BJ (cell line): ENCODE measurements at regions not wholly inside any gene's neighbourhood (a gene's known extent, or its start where the extent isn't known, plus 50 kb on each side); places are given as distances from the start of the nearest gene placed in this dataset.

Experiments used
- CTCF ChIA-PET: fragments of 350-600 bp; formaldehyde crosslinking; extraction: SDS; loops from one replicate; lab custom pipeline; 2021; ENCODE audit warnings: antibody characterized with exemption, inconsistent platforms; lab: Yijun Ruan, JAX
- POLR2A ChIA-PET: fragments of 300-600 bp; sonication (Branson Sonifier 250); formaldehyde crosslinking; extraction: SDS; loops from one replicate; lab custom pipeline; 2021; ENCODE audit warnings: antibody characterized with exemption; lab: Charles Lee
- DNase-seq: peaks from one replicate; pipeline ENCODE4 v3.0.0-alpha.2; 2011; ENCODE audit warnings: low read depth
- H3K27me3 ChIP-seq: 2 replicates; pipeline ENCODE4 v1.6.0; 2011; ENCODE audit warnings: low read length; ENCODE audit not compliant: control insufficient read depth, insufficient read depth
- H3K36me3 ChIP-seq: 2 replicates; pipeline ENCODE4 v1.5.1; 2011; ENCODE audit warnings: low read length; ENCODE audit not compliant: control insufficient read depth, insufficient read depth
- H3K4me3 ChIP-seq: 2 replicates; pipeline ENCODE4 v1.5.1; 2011; ENCODE audit warnings: low read depth, mild to moderate bottlenecking, control low read depth, low read length
- CTCF ChIP-seq: IDR thresholded peaks from 2 replicates; pipeline ENCODE4 v1.5.1; 2011; ENCODE audit warnings: low read depth, mild to moderate bottlenecking, control low read depth, inconsistent platforms, low read length, moderate library complexity; ENCODE audit not compliant: insufficient read depth

- ChIA-PET CTCF (no interaction called here), POLR2A (no interaction called here)
Observed at GRCh38 chr15:95325763-95326404, 1004.6 kb upstream of the NR2F2 start.

GRCh38 chr15:95326431-95327182 lies 1003.9 kb upstream of the NR2F2 start:
- peaks cover 4% of the 10 kb centered on the region for H3K27me3 ChIP-seq
- DNase-seq: no peak
- H3K4me3 ChIP-seq: peak overlapping the region; percentile 32
- no peaks in the 10 kb centered on the region for H3K36me3 ChIP-seq
- CTCF ChIA-PET: no interaction called here
- TF ChIP-seq CTCF: no peak
- POLR2A ChIA-PET: no interaction called here

More at GRCh38 chr15:95325763-95326404, 1004.6 kb upstream of the NR2F2 start:
- no peak overlapping the region for H3K4me3 ChIP-seq
- TF ChIP-seq CTCF: no peak
- H3K36me3 ChIP-seq: no peaks in the 10 kb centered on the region
- no peak for DNase-seq
- peaks cover 4% of the 10 kb centered on the region for H3K27me3 ChIP-seq

GRCh38 chr15:95327183-95327525 lies 1003.3 kb upstream of the NR2F2 start:
- Histone ChIP-seq H3K27me3 (peaks cover 4% of the 10 kb centered on the region), H3K36me3 (no peaks in the 10 kb centered on the region), H3K4me3 (peak overlapping the region; percentile 32; the same call in 1 of the 2 replicates)
- no peak for TF ChIP-seq CTCF
- DNase-seq: no peak
- CTCF ChIA-PET: interaction anchor here (1.4 kb wide), 1 partner anchor 23 kb away, joined by 3 read pairs; no protein-coding TSS in a partner anchor
- POLR2A ChIA-PET: no interaction called here

- TF ChIP-seq CTCF: no peak
- Histone ChIP-seq H3K4me3 (no peak overlapping the region), H3K36me3 (no peaks in the 10 kb centered on the region), H3K27me3 (peaks cover 4% of the 10 kb centered on the region)
- CTCF ChIA-PET: interaction anchor here (1.4 kb wide), 1 partner anchor 23 kb away, joined by 3 read pairs; no protein-coding TSS in a partner anchor
- POLR2A ChIA-PET: no interaction called here
- no peak for DNase-seq
Observed at GRCh38 chr15:95327661-95328060, 1002.8 kb upstream of the NR2F2 start.

- ChIA-PET CTCF (interaction anchor here (1.4 kb wide), 1 partner anchor 24 kb away, joined by 3 read pairs; no protein-coding TSS in a partner anchor), POLR2A (no interaction called here)
- H3K27me3 ChIP-seq: peaks cover 4% of the 10 kb centered on the region
- DNase-seq: no peak
- TF ChIP-seq CTCF: no peak
- H3K4me3 ChIP-seq: no peak overlapping the region
- no peaks in the 10 kb centered on the region for H3K36me3 ChIP-seq
Observed at GRCh38 chr15:95328559-95328958, 1001.9 kb upstream of the NR2F2 start.
